Cardiac fibroblast (primary cell): ENCODE measurements at regions not wholly inside any gene's neighbourhood (a gene's known extent, or its start where the extent isn't known, plus 50 kb on each side); places are given as distances from the start of the nearest gene placed in this dataset.

ENCODE experiments used
- DNase-seq, 2 donors: peaks; one replicate each; pipeline versions ENCODE4 v3.0.0 to v3.0.0-alpha.2; 2010; ENCODE audit warnings: low read depth in 2 of 2
- H3K4me3 ChIP-seq, 2 donors: replicated peaks in 1 of 2; 1 replicate in 1 of 2; 2 replicates in 1 of 2; pipeline ENCODE4 v1.5.1; 2011; ENCODE audit warnings: low read depth in 2 of 2, low read length in 2 of 2, mild to moderate bottlenecking in 2 of 2, moderate library complexity in 1 of 2
- TF ChIP-seq, protein P1 (sequence below): IDR thresholded peaks from one replicate; pipeline ENCODE4 v1.5.1; 2011; ENCODE audit warnings: low read depth, mild to moderate bottlenecking, low read length, inconsistent platforms

DNA sequence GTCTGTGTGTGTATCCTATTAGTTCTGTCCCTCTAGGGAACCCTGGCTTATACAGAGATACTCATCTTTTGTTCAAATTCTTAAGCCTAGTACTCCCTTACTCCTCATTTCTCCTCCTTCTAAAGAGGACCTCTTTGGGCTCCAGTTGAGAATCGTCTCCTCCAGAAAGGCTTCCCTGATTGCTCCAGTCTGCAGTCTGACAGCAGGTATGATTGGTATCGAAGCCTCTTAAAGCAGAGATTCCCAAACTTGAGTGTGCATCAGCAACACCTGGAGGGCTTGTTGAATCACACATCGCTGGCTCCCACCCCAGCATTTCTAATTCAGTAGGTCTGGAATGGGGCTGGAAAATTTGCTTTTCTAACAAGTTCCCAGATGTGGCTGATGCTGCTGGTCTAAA, 60.9 kb upstream of the NMNAT3 start:
- no peak for DNase-seq
- H3K4me3 ChIP-seq, result no peak overlapping the region
- TF ChIP-seq, protein P1, sequence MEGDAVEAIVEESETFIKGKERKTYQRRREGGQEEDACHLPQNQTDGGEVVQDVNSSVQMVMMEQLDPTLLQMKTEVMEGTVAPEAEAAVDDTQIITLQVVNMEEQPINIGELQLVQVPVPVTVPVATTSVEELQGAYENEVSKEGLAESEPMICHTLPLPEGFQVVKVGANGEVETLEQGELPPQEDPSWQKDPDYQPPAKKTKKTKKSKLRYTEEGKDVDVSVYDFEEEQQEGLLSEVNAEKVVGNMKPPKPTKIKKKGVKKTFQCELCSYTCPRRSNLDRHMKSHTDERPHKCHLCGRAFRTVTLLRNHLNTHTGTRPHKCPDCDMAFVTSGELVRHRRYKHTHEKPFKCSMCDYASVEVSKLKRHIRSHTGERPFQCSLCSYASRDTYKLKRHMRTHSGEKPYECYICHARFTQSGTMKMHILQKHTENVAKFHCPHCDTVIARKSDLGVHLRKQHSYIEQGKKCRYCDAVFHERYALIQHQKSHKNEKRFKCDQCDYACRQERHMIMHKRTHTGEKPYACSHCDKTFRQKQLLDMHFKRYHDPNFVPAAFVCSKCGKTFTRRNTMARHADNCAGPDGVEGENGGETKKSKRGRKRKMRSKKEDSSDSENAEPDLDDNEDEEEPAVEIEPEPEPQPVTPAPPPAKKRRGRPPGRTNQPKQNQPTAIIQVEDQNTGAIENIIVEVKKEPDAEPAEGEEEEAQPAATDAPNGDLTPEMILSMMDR, result no peak

DNA sequence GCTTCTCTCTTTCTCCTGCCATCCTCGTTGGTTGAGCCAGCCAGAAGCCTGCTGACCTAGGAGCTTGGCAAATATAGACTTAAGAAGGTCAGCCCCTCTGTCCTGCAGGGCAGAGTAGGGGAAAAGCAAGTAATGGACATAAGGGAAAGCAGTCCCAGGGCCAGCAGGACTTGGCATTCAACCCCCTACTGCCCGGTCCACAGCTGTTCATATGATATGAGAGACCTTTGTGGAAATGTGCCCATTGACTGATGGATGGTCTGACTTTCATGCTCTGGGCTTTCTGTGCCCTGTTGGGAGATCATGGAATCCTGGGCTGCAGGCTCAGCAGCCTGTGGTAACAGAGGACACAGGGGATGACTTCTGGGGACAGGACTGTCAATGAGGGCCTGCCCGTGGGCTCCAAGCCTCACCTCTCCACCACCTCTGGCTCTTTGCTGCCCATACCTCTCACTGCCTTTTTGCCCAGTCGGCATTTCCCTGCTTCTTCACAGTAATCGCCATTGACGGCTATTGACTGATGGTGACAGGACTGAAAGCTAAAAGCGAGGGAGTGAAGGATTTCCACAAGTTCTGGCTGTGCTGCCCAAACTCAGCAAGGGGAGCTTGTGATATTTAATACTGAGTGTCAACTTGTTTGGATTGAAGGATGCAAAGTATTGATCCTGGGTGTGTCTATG, 60.0 kb upstream of the NMNAT3 start:
- H3K4me3 ChIP-seq, result no peak overlapping the region
- no peak for DNase-seq
- TF ChIP-seq, protein P1, result no peak

DNA sequence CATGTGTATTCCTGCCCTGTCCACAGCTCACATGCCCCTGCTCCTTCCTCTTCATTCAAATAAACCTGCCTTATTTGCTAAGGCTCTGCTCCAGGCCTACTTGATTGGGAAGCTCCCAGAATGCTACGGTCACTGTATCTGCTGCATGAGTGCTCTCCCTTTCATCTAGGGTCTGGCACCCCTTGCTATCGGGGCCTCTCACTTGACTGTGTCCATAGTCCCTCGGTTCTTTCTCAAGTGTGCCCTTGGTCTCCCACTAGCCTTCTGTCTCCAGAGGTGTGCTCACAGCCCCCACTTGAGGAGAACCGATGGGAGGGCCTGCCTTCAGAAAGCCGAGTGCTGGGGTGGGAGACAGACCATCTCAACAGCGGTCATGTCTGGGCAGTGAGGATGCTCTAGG, 57.4 kb upstream of the NMNAT3 start:
- H3K4me3 ChIP-seq, result no peak overlapping the region
- TF ChIP-seq, protein P1, result no peak
- no peak for DNase-seq

DNA sequence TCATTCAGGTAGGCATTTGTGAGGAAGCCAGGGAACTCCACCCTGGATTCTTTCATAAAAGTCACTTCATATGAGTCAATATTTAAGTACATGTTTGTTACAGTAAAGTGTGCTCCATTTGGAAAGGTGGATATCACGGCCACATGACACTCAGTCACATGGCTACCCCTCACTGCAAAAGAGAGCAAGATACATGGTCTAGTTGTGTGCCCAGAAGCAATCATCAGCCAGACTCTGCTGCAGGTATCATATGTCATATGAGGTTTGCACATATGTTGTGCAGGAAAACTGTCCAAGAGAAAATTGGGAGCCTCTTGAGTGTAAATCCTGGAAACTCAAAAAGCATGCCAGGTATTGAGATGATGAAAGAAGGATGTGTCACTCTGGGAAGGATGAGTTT, 55.0 kb upstream of the NMNAT3 start:
- H3K4me3 ChIP-seq, result no peak overlapping the region
- TF ChIP-seq, protein P1, result no peak
- no peak for DNase-seq

DNA sequence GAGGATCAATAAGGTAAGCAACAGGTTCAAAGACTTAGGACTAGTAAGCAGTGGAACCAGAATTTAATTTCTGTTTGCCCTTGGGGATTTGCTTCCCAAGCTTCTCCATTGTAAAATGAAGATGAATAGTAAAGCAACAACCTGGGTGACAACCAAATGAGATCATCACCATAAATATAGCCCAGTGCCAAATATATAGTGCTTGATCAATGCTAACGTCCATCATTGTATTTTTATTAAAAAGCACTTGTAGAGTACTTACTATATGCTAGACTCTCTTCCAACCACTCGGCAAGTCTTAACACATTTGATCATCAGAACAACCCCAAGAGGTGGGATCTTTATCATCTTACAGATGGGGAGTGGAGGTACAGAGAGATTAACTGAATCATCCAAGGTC, 51.5 kb upstream of the NMNAT3 start:
- TF ChIP-seq, protein P1, result no peak
- no peak for DNase-seq
- H3K4me3 ChIP-seq, result no peak overlapping the region

DNA sequence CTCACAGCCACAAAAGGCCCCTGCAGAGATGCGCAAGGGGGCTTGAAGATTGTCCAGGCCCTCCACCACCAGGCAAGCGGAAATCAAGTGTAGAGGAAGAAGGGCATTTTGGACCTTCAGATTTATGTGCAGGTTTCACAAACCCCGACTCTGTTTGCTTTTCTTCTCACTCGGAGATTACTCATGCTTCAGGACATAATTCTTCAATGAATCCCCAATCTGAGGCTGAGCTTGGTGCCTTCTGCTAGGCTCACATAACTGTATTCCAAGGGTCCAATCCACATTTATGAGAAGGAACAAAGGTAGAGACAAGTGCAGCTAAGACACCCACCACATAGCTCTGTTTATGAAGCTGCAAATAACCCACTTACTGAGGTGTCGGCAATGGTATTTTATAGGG, 50.6 kb upstream of the NMNAT3 start:
- TF ChIP-seq, protein P1, result no peak
- no peak for DNase-seq

More for the DNA sequence above, 50.6 kb upstream of the NMNAT3 start:
- no peak overlapping the region for H3K4me3 ChIP-seq
